ENCODE measurements at regions not wholly inside any gene's neighbourhood (a gene's known extent, or its start where the extent isn't known, plus 50 kb on each side); places are given as distances from the start of the nearest gene placed in this dataset.

DNA sequence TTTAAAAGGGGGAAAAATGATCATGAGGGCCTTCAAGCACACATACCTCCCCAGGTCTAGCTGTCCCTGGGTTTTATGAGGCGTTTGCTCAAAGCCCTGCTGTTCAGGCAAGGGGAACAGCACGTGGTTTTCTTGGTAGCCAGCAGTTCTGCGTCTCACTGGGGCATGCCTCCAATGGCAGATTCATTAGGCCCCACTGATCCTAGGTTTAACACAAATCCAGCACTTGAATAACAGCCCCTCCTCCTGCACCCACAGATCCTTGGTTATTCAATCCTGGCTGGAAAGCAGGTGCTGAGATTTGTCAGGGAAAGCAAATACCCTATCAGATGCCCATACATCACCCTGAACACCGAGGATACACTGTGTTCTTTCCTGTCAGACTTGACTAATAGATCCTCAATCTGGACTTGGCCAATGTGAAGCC lies 106.4 kb downstream of the ZC3H11B start:
- no peak overlapping the region for H3K27ac Mint-ChIP-seq
- no peaks in the 10 kb centered on the region for H3K9me3 Mint-ChIP-seq
- no peak for TF ChIP-seq ZNF232 (CRISPR knock-in tag; IDR thresholded peaks at IDR 0.05)
- H3K36me3 Mint-ChIP-seq: no peaks in the 10 kb centered on the region
- no peak overlapping the region for H3K4me3 Mint-ChIP-seq
- no peaks in the 10 kb centered on the region for H3K4me1 Mint-ChIP-seq
- CTCF ChIA-PET: no interaction called here
- POLR2A ChIA-PET: no interaction called here
- no peak; the same call in 1 of the 2 replicates for ATAC-seq
- H3K27me3 Mint-ChIP-seq (ENCODE audit: low read depth): no peaks in the 10 kb centered on the region
- no peak for DNase-seq (ENCODE audit: low spot score)

DNA sequence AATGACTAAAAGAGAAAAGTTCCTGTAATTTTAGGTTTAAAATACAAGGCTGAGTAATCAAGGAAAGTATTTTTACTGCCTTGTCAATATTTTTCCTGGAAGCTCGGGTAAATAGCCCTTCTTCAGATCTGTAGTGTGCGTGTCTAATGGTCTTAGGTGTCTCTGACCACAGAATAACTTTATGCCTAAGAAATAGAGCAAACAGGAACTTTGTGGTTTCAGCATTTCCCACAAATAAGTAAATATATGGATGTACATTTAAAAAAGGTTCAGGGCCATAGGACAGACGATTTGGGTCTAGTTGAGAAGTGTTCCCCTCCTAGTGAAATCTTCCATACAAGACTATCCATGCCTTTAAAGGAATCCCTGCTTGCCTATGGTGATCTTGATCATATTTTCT lies 107.0 kb downstream of the ZC3H11B start:
- Mint-ChIP-seq H3K4me3 (no peak overlapping the region), H3K27ac (no peak overlapping the region), H3K36me3 (no peaks in the 10 kb centered on the region), H3K9me3 (no peaks in the 10 kb centered on the region), H3K4me1 (no peaks in the 10 kb centered on the region), H3K27me3 (ENCODE audit: low read depth) (no peaks in the 10 kb centered on the region)
- CTCF ChIA-PET: no interaction called here
- POLR2A ChIA-PET: no interaction called here
- no peak for ATAC-seq
- no peak for TF ChIP-seq ZNF121 (CRISPR knock-in tag; IDR thresholded peaks at IDR 0.05)
- no peak for TF ChIP-seq ATF1 (CRISPR knock-in tag; IDR thresholded peaks at IDR 0.05)
- TF ChIP-seq ZNF219 (CRISPR knock-in tag; IDR thresholded peaks at IDR 0.05; ENCODE audit: borderline replicate concordance): no peak
- TF ChIP-seq ZNF416 (CRISPR knock-in tag; IDR thresholded peaks at IDR 0.05): no peak
- TF ChIP-seq, protein P1, sequence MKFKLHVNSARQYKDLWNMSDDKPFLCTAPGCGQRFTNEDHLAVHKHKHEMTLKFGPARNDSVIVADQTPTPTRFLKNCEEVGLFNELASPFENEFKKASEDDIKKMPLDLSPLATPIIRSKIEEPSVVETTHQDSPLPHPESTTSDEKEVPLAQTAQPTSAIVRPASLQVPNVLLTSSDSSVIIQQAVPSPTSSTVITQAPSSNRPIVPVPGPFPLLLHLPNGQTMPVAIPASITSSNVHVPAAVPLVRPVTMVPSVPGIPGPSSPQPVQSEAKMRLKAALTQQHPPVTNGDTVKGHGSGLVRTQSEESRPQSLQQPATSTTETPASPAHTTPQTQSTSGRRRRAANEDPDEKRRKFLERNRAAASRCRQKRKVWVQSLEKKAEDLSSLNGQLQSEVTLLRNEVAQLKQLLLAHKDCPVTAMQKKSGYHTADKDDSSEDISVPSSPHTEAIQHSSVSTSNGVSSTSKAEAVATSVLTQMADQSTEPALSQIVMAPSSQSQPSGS (CRISPR knock-in tag; IDR thresholded peaks at IDR 0.05; ENCODE audit: borderline replicate concordance, low read depth): no peak
- TF ChIP-seq RELA (CRISPR knock-in tag; IDR thresholded peaks at IDR 0.05; ENCODE audit: borderline replicate concordance): no peak
- TF ChIP-seq, protein P2, sequence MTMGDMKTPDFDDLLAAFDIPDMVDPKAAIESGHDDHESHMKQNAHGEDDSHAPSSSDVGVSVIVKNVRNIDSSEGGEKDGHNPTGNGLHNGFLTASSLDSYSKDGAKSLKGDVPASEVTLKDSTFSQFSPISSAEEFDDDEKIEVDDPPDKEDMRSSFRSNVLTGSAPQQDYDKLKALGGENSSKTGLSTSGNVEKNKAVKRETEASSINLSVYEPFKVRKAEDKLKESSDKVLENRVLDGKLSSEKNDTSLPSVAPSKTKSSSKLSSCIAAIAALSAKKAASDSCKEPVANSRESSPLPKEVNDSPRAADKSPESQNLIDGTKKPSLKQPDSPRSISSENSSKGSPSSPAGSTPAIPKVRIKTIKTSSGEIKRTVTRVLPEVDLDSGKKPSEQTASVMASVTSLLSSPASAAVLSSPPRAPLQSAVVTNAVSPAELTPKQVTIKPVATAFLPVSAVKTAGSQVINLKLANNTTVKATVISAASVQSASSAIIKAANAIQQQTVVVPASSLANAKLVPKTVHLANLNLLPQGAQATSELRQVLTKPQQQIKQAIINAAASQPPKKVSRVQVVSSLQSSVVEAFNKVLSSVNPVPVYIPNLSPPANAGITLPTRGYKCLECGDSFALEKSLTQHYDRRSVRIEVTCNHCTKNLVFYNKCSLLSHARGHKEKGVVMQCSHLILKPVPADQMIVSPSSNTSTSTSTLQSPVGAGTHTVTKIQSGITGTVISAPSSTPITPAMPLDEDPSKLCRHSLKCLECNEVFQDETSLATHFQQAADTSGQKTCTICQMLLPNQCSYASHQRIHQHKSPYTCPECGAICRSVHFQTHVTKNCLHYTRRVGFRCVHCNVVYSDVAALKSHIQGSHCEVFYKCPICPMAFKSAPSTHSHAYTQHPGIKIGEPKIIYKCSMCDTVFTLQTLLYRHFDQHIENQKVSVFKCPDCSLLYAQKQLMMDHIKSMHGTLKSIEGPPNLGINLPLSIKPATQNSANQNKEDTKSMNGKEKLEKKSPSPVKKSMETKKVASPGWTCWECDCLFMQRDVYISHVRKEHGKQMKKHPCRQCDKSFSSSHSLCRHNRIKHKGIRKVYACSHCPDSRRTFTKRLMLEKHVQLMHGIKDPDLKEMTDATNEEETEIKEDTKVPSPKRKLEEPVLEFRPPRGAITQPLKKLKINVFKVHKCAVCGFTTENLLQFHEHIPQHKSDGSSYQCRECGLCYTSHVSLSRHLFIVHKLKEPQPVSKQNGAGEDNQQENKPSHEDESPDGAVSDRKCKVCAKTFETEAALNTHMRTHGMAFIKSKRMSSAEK (CRISPR knock-in tag; IDR thresholded peaks at IDR 0.05; ENCODE audit: borderline replicate concordance): no peak
- TF ChIP-seq, protein P3, sequence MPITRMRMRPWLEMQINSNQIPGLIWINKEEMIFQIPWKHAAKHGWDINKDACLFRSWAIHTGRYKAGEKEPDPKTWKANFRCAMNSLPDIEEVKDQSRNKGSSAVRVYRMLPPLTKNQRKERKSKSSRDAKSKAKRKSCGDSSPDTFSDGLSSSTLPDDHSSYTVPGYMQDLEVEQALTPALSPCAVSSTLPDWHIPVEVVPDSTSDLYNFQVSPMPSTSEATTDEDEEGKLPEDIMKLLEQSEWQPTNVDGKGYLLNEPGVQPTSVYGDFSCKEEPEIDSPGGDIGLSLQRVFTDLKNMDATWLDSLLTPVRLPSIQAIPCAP (CRISPR knock-in tag; IDR thresholded peaks at IDR 0.05): no peak
- no peak for TF ChIP-seq ESRRA (CRISPR knock-in tag; IDR thresholded peaks at IDR 0.05; ENCODE audit: borderline replicate concordance)
- TF ChIP-seq, protein P4, sequence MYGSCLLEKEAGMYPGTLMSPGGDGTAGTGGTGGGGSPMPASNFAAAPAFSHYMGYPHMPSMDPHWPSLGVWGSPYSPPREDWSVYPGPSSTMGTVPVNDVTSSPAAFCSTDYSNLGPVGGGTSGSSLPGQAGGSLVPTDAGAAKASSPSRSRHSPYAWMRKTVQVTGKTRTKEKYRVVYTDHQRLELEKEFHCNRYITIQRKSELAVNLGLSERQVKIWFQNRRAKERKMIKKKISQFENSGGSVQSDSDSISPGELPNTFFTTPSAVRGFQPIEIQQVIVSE (CRISPR knock-in tag; IDR thresholded peaks at IDR 0.05; ENCODE audit: borderline replicate concordance): no peak
- TF ChIP-seq PRRX2 (CRISPR knock-in tag; IDR thresholded peaks at IDR 0.05): no peak
- TF ChIP-seq, protein P5, sequence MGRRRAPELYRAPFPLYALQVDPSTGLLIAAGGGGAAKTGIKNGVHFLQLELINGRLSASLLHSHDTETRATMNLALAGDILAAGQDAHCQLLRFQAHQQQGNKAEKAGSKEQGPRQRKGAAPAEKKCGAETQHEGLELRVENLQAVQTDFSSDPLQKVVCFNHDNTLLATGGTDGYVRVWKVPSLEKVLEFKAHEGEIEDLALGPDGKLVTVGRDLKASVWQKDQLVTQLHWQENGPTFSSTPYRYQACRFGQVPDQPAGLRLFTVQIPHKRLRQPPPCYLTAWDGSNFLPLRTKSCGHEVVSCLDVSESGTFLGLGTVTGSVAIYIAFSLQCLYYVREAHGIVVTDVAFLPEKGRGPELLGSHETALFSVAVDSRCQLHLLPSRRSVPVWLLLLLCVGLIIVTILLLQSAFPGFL (CRISPR knock-in tag; IDR thresholded peaks at IDR 0.05; ENCODE audit: borderline replicate concordance): no peak
- no peak for DNase-seq (ENCODE audit: low spot score)

DNA sequence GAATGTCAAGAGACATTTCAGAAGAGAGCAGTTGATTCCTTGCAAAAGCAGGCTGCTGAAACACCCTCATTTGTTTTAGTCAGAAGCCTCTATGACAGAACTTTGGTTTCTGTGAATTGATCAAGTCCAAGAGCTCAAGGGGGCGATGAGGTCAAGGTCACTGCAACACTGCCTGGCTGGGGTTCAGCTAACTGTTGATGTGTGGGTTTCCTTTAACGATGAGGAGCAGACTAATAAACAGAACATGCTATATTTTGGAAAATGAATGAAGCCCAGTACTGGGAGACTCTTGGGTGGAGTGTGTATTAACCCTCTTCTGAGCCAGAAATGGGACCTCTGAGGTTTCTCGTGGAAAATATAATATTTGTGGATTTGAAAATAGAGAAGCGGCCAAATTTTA lies 109.3 kb downstream of the ZC3H11B start:
- no peaks in the 10 kb centered on the region for H3K36me3 Mint-ChIP-seq
- TF ChIP-seq FOXP1 (CRISPR knock-in tag; IDR thresholded peaks at IDR 0.05; ENCODE audit: borderline replicate concordance) (no peak), GABPB1 (CRISPR knock-in tag; IDR thresholded peaks at IDR 0.05) (no peak)
- TF ChIP-seq, protein P6, sequence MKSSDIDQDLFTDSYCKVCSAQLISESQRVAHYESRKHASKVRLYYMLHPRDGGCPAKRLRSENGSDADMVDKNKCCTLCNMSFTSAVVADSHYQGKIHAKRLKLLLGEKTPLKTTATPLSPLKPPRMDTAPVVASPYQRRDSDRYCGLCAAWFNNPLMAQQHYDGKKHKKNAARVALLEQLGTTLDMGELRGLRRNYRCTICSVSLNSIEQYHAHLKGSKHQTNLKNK (CRISPR knock-in tag; IDR thresholded peaks at IDR 0.05): no peak
- TF ChIP-seq, protein P7, sequence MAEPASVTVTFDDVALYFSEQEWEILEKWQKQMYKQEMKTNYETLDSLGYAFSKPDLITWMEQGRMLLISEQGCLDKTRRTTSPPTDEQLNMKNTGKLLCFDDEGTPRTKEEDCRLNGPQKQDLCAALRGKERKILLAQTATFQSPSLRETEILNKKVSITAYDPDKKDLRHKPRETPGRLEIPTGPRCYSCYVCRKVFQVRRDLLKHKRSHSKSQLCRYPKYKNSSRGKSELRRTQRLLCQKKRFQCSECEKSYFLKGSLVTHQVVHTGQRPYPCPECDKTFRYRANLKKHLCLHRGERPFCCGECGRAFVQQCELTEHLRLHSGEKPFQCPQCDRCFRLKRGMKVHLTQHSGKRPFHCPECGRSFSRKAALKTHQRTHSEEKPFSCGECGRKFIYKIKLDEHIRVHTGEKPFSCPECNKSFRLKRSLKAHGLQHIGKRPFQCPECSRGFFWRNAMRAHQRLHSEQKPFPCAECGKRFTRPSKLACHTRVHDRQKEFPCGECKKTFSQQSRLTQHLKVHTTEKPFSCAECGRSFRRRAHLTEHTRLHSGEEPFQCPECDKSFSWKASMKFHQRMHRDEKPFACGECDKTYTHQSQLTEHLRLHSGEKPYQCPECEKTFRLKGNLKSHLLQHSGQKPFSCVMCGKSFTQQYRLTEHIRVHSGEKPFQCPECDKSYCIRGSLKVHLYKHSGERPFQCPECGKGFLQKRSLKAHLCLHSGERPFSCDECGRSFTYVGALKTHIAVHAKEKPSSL (CRISPR knock-in tag; conservative IDR thresholded peaks at IDR 0.05): no peak
- TF ChIP-seq, protein P8, sequence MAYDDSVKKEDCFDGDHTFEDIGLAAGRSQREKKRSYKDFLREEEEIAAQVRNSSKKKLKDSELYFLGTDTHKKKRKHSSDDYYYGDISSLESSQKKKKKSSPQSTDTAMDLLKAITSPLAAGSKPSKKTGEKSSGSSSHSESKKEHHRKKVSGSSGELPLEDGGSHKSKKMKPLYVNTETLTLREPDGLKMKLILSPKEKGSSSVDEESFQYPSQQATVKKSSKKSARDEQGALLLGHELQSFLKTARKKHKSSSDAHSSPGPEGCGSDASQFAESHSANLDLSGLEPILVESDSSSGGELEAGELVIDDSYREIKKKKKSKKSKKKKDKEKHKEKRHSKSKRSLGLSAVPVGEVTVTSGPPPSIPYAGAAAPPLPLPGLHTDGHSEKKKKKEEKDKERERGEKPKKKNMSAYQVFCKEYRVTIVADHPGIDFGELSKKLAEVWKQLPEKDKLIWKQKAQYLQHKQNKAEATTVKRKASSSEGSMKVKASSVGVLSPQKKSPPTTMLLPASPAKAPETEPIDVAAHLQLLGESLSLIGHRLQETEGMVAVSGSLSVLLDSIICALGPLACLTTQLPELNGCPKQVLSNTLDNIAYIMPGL (CRISPR knock-in tag; IDR thresholded peaks at IDR 0.05): no peak
- TF ChIP-seq, protein P9, sequence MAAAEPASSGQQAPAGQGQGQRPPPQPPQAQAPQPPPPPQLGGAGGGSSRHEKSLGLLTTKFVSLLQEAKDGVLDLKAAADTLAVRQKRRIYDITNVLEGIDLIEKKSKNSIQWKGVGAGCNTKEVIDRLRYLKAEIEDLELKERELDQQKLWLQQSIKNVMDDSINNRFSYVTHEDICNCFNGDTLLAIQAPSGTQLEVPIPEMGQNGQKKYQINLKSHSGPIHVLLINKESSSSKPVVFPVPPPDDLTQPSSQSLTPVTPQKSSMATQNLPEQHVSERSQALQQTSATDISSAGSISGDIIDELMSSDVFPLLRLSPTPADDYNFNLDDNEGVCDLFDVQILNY (CRISPR knock-in tag; IDR thresholded peaks at IDR 0.05): no peak

More for the DNA sequence above, 109.3 kb downstream of the ZC3H11B start:
- ATAC-seq (no peak), DNase-seq (ENCODE audit: low spot score) (no peak)
- Mint-ChIP-seq H3K4me1 (no peaks in the 10 kb centered on the region), H3K9me3 (no peaks in the 10 kb centered on the region), H3K4me3 (no peak overlapping the region), H3K27me3 (ENCODE audit: low read depth) (no peaks in the 10 kb centered on the region), H3K27ac (no peak overlapping the region)
- ChIA-PET POLR2A (no interaction called here), CTCF (no interaction called here)
